HG03108 (cell line): ENCODE measurements at regions not wholly inside any gene's neighbourhood (a gene's known extent, or its start where the extent isn't known, plus 50 kb on each side); places are given as distances from the start of the nearest gene placed in this dataset.

ENCODE experiments used
- ATAC-seq: cut with Tn5 transposase; IDR thresholded peaks from one replicate; pipeline ENCODE4 v1.9.1; 2021; ENCODE audit warnings: moderate library complexity; ENCODE audit not compliant: unreplicated experiment

DNA sequence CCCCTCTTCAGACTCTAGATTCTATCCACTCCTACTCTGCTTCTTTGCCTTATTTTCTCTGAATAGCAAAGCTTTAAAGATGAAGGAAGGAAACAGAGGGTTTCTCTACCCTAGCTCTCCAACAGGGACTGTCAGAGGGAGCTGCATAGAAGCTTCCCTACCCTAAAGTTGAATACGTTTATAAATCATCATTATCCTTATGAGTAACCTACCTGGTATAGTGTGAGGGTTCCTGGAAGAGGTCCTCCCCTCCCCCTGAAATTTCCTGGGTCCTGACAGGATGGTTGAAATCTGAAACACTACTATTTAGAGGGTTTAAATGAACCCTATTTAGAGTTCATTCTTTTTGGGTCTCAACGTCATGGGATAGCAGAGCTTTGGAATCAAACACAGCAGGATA, 187.0 kb upstream of the RBPJ start:
- no peak for ATAC-seq

- ATAC-seq = no peak
Measured at GRCh38 chr4:26135331-26135730, 185.5 kb upstream of the RBPJ start.

DNA sequence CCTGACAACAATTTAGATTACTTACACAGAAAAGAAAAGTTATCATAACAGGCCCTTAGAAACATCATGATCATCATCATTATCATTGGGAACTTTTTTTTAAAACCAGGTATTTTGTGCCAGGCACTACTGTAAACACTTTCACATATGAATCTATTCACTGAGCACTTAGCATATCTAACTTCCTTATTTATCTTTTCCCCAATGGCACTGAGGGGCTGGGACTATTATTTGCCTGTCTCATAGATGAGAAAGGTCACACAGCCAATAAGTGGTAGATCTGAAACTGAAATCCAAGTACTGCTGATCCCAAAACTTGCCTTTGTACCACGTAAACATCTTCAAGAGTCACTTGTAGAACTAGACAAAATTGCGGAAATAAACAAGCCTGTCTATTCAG, 184.2 kb upstream of the RBPJ start:
- ATAC-seq = no peak

DNA sequence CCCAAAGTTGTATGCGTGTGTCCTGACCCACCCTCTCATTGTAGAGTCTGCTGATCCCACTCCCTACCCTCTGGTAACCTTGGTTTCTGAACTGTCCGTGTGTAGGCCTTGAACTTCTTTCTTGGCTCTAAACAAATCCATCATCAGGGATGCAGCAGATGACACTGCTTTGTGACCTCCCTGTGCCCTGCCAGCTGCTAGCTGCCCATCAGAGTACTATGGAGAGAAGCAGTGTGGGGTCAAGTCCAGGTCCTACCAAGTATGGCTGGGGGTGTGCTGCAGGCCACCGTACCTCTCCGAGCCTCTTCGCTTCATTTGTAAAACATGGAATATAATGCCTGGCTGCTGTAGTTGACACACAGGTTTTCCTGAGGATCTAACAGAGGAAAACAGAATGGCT, 183.5 kb upstream of the RBPJ start:
- no peak for ATAC-seq

DNA sequence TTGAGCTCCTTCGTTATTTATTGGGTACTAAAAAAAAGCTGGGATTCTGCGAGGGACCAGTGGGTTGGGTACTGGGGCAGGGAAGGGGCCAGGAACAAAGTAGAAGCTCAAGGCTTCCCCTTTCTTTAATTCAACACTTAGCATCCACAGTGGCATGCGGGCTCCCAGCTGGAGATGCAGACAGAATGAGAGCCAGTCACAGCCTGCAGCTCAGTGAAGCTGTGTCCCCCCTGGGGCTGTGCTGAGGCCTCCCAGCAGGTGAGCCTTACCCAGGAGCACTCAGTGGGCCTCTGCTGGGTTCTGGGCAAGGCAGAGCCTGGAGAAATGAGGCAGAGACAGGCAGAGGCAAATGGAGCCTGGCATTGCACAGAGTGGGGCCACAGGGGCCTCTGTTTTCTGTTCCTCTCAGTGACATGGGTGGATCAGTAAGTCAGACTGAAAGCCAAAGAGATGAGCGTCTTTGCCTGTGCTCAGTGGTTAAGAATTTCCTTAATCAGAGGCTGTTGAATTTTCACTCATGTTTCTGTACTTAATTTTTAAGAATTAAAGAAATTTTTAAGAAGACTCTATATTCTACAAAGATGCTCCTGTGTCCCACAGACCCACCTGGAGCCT, 181.4 kb upstream of the RBPJ start:
- no peak for ATAC-seq

DNA sequence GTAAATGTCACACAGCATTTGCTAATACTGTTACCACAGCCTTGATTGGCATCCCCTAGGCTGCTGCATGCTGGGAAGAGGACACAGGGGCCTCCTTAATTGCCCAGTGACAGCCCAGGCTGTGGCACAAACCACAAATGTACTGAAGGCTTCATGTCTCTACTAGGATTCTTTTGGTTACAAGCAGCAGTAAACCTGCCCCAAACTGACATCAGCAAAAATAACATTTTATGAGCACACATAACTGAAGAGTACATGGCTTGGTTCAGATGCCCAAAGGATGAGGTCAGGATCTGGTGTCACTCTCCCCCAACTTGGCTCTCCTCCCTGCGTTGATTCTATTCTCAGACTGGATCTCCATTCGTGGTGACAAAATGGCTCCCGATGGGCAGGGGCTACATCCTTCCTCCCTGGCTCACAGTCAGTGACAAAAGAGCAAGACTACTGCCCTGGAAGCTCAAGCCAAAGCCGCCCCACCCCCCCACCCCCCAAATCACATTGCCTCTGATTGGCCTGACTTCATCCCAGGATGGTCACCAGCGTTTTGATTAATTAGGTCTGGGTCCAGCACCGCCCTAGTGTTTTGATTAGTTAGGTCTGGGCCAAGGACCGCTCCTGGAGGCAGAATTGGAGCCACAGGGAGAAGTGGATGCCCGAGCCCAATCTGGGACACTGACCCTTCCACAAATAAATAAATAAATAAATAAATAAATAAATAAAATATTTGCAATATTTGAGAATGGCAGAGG, 180.5 kb upstream of the RBPJ start:
- ATAC-seq = no peak

DNA sequence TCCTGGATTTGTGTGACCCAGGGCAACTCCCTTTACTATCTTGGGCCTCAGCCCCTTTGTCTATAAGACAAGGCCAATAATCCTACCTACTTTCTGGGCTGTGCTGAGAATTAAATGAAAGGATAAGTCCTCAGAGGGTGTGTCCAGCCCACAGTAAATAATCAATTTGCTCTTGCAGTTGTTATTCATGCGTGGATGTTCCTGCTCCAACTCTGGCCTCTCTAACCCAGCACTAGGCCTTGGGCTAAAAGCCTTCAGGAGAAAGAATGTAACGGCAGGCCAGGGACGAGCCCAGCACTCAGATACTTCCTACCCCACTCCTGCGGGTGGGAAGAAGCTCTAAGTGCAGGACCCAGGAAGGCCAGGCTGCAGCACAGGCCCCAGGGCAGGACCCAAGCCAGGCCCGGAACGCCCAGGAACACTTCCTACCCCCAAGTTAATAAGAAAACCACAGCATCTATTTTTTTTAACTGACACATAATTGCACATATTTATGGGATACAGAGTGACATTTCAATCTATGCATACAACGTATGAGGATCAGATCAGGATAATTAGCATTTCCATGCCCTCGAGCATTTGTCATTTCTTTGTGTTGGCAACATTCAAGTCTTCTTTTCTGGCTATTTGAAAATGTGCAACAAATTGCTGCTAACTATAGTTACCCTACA, 179.6 kb upstream of the RBPJ start:
- ATAC-seq = no peak

- no peak for ATAC-seq
Measured at GRCh38 chr4:26141911-26142638, 178.7 kb upstream of the RBPJ start.

DNA sequence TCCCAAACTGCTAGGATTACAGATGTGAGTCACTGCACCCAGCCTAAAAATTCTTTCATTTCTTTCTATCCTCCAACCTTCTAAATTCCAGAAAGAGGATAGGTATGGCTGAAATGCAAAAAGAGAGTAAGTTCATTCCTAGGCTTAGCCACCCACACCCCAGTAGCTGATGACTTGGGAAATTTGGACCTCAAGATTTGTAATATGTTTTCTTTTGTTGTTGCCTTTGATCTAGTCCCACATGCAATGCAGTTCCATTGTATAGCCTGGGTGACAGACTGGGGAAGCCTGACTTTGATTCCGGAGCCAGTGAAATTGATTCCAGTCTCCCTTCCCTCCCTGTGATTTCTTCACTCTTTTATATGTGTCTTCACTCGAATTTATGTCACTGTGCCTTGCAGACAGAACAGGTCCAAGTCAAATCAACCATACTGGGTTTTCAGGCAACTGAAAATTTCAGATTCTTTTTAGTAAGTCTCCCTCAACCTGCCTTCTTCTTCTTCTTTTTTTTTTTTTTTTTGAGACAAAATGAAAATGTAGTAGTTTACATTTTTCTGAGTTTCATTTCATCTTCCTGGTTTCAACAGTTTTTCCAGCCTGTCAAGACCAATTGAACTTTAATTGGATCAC, 176.2 kb upstream of the RBPJ start:
- ATAC-seq = no peak

- no peak for ATAC-seq
Measured at GRCh38 chr4:26145212-26145611, 175.6 kb upstream of the RBPJ start.

- ATAC-seq = no peak
Measured at GRCh38 chr4:26148927-26149326, 171.9 kb upstream of the RBPJ start.

DNA sequence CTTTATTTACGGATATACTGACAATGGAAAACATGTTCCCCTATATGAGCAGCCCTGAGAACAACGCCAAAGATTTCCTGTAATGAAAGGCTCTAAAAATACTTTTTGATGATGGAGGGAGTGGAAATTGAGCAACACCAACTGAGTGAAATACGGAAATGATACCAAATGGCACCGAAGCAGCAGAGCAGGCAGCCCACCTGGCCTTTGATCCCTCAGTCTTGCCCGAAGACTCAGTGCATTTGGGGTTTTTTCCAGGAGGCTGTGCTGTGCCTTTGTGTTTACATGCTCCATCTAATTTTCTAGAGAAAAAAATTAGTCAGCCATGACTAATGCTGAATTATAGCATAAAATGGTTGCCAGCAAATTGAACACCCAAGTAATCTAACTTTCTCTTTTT, 169.9 kb upstream of the RBPJ start:
- no peak for ATAC-seq

- no peak for ATAC-seq
Measured at GRCh38 chr4:26151615-26152014, 169.2 kb upstream of the RBPJ start.

- no peak for ATAC-seq
Measured at GRCh38 chr4:26152056-26152455, 168.8 kb upstream of the RBPJ start.

DNA sequence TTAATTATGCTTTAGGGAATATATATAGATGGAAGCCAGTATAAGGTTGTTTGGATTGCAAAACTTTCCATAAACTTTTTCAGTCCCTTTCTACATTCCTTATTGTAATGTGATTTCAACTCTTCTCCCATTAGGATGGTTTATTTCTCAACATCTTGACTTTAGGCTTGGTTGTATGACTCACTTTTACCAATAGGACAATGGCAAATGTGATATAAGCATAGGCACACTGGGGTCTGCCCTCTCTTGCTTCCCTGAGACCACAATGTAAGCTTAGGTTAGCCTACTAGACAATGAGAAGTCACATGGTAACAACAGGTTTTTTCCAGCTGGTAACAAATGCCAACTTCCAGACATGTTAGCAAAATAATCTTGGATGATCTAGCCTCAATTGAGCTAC, 163.3 kb upstream of the RBPJ start:
- ATAC-seq = no peak

- ATAC-seq = no peak
Measured at GRCh38 chr4:26160591-26160990, 160.2 kb upstream of the RBPJ start.

- ATAC-seq = no peak
Measured at GRCh38 chr4:26161030-26161824, 159.6 kb upstream of the RBPJ start.

GRCh38 chr4:26162101-26162500, 158.7 kb upstream of the RBPJ start:
- ATAC-seq = no peak

GRCh38 chr4:26163425-26164362, 157.1 kb upstream of the RBPJ start:
- no peak for ATAC-seq
